ENCODE measurements at regions not wholly inside any gene's neighbourhood (a gene's known extent, or its start where the extent isn't known, plus 50 kb on each side); places are given as distances from the start of the nearest gene placed in this dataset.

DNA sequence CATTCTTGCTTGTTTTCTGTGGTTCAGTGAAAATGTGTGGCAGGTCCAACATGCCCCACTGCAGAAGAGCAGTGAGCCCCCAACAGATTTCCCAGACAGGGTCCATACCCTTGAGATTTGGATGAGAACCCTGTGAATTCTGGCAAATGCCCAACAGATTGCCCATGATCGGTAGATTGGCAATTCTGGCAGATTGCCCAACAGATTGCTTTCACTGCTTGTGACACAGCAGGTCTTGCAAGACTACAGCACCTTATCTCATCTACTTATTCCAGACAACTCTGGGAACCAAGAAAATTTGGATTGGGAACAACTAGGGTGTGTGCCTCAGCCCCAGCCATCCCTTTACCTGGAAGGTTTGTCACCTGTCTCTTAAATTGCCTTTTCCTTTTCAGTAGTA is 143.7 kb upstream of the COL1A2 start:
- no peak for DNase-seq
- Mint-ChIP-seq H3K27ac (ENCODE audit: unreplicated experiment) (no peak overlapping the region), H3K9me3 (ENCODE audit: unreplicated experiment) (no peaks in the 10 kb centered on the region), H3K36me3 (ENCODE audit: unreplicated experiment) (no peaks in the 10 kb centered on the region), H3K4me1 (ENCODE audit: low read depth, unreplicated experiment) (peaks cover 2% of the 10 kb centered on the region), H3K27me3 (ENCODE audit: unreplicated experiment) (peaks cover 2% of the 10 kb centered on the region), H3K4me3 (ENCODE audit: unreplicated experiment) (no peak overlapping the region)
- TF ChIP-seq, protein P1, sequence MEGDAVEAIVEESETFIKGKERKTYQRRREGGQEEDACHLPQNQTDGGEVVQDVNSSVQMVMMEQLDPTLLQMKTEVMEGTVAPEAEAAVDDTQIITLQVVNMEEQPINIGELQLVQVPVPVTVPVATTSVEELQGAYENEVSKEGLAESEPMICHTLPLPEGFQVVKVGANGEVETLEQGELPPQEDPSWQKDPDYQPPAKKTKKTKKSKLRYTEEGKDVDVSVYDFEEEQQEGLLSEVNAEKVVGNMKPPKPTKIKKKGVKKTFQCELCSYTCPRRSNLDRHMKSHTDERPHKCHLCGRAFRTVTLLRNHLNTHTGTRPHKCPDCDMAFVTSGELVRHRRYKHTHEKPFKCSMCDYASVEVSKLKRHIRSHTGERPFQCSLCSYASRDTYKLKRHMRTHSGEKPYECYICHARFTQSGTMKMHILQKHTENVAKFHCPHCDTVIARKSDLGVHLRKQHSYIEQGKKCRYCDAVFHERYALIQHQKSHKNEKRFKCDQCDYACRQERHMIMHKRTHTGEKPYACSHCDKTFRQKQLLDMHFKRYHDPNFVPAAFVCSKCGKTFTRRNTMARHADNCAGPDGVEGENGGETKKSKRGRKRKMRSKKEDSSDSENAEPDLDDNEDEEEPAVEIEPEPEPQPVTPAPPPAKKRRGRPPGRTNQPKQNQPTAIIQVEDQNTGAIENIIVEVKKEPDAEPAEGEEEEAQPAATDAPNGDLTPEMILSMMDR (IDR thresholded peaks at IDR 0.05; ENCODE audit: partially characterized antibody, unreplicated experiment), result no peak

DNA sequence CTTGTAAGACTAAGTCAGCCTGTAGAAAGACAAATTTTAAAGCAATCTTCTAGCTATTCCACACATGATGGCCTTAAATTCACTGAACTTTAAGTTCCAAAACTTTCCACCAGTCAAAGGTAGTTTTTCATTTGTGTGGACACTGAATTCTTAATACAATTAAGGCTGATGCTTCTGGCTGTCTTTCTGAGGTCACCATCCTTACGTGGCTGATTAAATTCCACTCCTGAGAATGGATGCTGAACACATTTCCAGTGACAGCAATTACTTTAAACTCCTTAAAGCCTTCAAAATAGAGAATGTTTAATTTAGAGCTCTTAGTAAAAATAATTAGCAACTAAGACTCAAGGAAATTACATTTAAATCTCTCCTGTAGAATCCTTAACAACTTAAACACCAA is 142.6 kb upstream of the COL1A2 start:
- no peak for DNase-seq

GRCh38 chr7:94252971-94253370 is 141.7 kb upstream of the COL1A2 start:
- Mint-ChIP-seq H3K4me3 (ENCODE audit: unreplicated experiment) (no peak overlapping the region), H3K9me3 (ENCODE audit: unreplicated experiment) (no peaks in the 10 kb centered on the region), H3K4me1 (ENCODE audit: low read depth, unreplicated experiment) (peaks cover 12% of the 10 kb centered on the region), H3K27me3 (ENCODE audit: unreplicated experiment) (peaks cover 2% of the 10 kb centered on the region), H3K36me3 (ENCODE audit: unreplicated experiment) (no peaks in the 10 kb centered on the region), H3K27ac (ENCODE audit: unreplicated experiment) (no peak overlapping the region)
- DNase-seq, result no peak
- TF ChIP-seq, protein P1 (IDR thresholded peaks at IDR 0.05; ENCODE audit: partially characterized antibody, unreplicated experiment), result no peak

More for the DNA sequence above, 142.6 kb upstream of the COL1A2 start:
- H3K9me3 Mint-ChIP-seq (ENCODE audit: unreplicated experiment), result no peaks in the 10 kb centered on the region
- peaks cover 2% of the 10 kb centered on the region for H3K27me3 Mint-ChIP-seq (ENCODE audit: unreplicated experiment)
- peaks cover 6% of the 10 kb centered on the region for H3K4me1 Mint-ChIP-seq (ENCODE audit: low read depth, unreplicated experiment)
- TF ChIP-seq, protein P1 (IDR thresholded peaks at IDR 0.05; ENCODE audit: partially characterized antibody, unreplicated experiment), result no peak
- no peak overlapping the region for H3K4me3 Mint-ChIP-seq (ENCODE audit: unreplicated experiment)
- H3K36me3 Mint-ChIP-seq (ENCODE audit: unreplicated experiment), result no peaks in the 10 kb centered on the region
- no peak overlapping the region for H3K27ac Mint-ChIP-seq (ENCODE audit: unreplicated experiment)

DNA sequence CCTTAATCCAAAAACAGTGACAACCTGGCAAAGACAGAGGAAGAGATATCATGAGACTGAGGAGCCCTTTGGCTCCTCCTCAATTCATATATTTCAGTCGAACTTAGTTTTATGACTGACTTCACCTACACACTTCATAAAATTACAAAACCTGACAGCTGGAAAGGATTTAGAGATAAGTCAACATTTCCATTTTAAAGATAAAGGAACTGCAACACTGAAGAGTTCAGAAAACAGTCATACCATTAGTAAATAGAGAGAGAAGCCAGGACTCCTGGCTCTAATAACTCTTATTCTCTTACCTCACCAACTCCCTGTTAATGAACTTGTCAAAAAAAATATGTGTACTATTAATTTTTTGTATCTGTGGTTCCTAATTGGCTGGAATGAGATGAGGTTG is 141.0 kb upstream of the COL1A2 start:
- TF ChIP-seq, protein P1 (IDR thresholded peaks at IDR 0.05; ENCODE audit: partially characterized antibody, unreplicated experiment), result no peak
- no peak overlapping the region for H3K4me3 Mint-ChIP-seq (ENCODE audit: unreplicated experiment)
- no peaks in the 10 kb centered on the region for H3K9me3 Mint-ChIP-seq (ENCODE audit: unreplicated experiment)
- peaks cover 15% of the 10 kb centered on the region for H3K4me1 Mint-ChIP-seq (ENCODE audit: low read depth, unreplicated experiment)
- H3K36me3 Mint-ChIP-seq (ENCODE audit: unreplicated experiment), result no peaks in the 10 kb centered on the region
- H3K27ac Mint-ChIP-seq (ENCODE audit: unreplicated experiment), result no peak overlapping the region
- H3K27me3 Mint-ChIP-seq (ENCODE audit: unreplicated experiment), result peaks cover 2% of the 10 kb centered on the region
- no peak for DNase-seq

- TF ChIP-seq, protein P1 (IDR thresholded peaks at IDR 0.05; ENCODE audit: partially characterized antibody, unreplicated experiment), result no peak
- peak overlapping the region; percentile 66 for H3K4me3 Mint-ChIP-seq (ENCODE audit: unreplicated experiment)
- peaks cover 23% of the 10 kb centered on the region for H3K4me1 Mint-ChIP-seq (ENCODE audit: low read depth, unreplicated experiment)
- no peaks in the 10 kb centered on the region for H3K9me3 Mint-ChIP-seq (ENCODE audit: unreplicated experiment)
- peak; percentile 31 for DNase-seq
- H3K27ac Mint-ChIP-seq (ENCODE audit: unreplicated experiment), result peak overlapping the region; percentile 96
- H3K27me3 Mint-ChIP-seq (ENCODE audit: unreplicated experiment), result peaks cover 3% of the 10 kb centered on the region
- no peaks in the 10 kb centered on the region for H3K36me3 Mint-ChIP-seq (ENCODE audit: unreplicated experiment)
Measured at GRCh38 chr7:94258418-94259300, 136.0 kb upstream of the COL1A2 start.
